SK-N-MC (cell line): ENCODE measurements at regions not wholly inside any gene's neighbourhood (a gene's known extent, or its start where the extent isn't known, plus 50 kb on each side); places are given as distances from the start of the nearest gene placed in this dataset.

ENCODE experiments used
- EZH2 ChIP-seq: fragments of 200-600 bp; sonication (generic); IDR thresholded peaks from one replicate; pipeline ENCODE4 v1.6.1; 2017; ENCODE audit warnings: antibody characterized with exemption
- POLR2AphosphoS5 ChIP-seq: IDR thresholded peaks from 2 replicates; pipeline ENCODE4 v1.6.1; 2012; ENCODE audit warnings: mild to moderate bottlenecking, low read depth, low read length, borderline replicate concordance

DNA sequence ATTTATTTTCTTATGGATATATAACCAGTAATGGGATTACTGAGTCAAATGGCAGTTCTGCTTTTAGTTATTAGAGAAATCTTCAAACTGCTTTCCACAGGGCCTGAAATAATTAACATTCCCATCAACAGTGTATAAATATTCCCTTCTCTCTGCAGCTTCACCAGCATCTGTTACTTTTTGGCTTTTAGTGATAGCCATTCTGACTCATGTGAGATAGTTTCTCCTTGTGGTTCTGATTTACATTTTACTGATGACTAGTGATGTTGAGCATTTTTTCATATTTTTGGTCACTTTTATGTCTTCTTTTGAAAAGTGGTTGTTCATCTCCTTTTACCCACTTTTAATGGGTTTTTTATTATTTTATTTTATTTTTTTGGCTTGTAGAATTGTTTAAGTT is 1290.3 kb upstream of the CDH9 start:
- TF ChIP-seq POLR2AphosphoS5 = no peak
- no peak for TF ChIP-seq EZH2
